ENCODE measurements at regions not wholly inside any gene's neighbourhood (a gene's known extent, or its start where the extent isn't known, plus 50 kb on each side); places are given as distances from the start of the nearest gene placed in this dataset.

DNA sequence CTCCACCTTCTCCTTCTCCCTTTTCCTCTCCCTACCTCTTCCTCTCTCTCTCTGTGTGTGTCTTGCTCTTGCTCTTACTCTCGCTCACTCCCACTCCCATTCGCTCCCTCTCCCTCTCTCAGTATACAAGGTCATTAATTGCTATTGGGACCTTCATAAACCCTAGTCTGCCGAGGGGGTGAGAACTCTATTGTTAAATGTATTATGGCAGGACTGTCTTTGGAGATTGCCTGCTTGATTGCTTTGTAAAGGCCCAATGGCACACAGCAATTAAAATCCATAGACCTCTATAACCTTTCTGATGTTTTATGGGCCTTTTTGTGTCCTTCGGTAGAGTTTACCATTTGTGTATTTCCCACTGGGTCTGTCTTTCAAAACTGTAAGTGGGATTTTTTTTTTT is 465.9 kb downstream of the ANXA1 start:
- no peak for TF ChIP-seq CTCF (IDR thresholded peaks at IDR 0.05)
- TF ChIP-seq EZH2 (IDR thresholded peaks at IDR 0.05) = no peak
- no peak for TF ChIP-seq EZH2phosphoT487 (IDR thresholded peaks at IDR 0.05)
